ENCODE measurements at regions not wholly inside any gene's neighbourhood (a gene's known extent, or its start where the extent isn't known, plus 50 kb on each side); places are given as distances from the start of the nearest gene placed in this dataset.

GRCh38 chr3:152148579-152148978 is 120.2 kb upstream of the MBNL1 start:
- TF ChIP-seq CTCF (IDR thresholded peaks at IDR 0.05) (no peak), POLR2AphosphoS5 (IDR thresholded peaks at IDR 0.05) (no peak), POLR2A (IDR thresholded peaks at IDR 0.05) (no peak)

Measured in prostate gland (tissue), 2 donors.